Loucy (cell line): ENCODE measurements at regions not wholly inside any gene's neighbourhood (a gene's known extent, or its start where the extent isn't known, plus 50 kb on each side); places are given as distances from the start of the nearest gene placed in this dataset.

Experiments
- H2AFZ ChIP-seq: fragments of 200-600 bp; sonication (generic); 2 replicates; pipeline ENCODE4 v1.6.0; 2016; ENCODE audit warnings: antibody characterized with exemption, mild to moderate bottlenecking, low read length, moderate library complexity
- H3F3A ChIP-seq: fragments of 200-600 bp; 2 replicates; pipeline ENCODE4 v1.6.0; 2016; ENCODE audit warnings: antibody characterized with exemption, low read depth, mild to moderate bottlenecking
- H3K27me3 ChIP-seq: fragments of 200-600 bp; sonication (generic); 2 replicates; pipeline ENCODE4 v1.6.1; 2014; ENCODE audit warnings: low read length, mild to moderate bottlenecking; ENCODE audit not compliant: insufficient read depth, poor library complexity, severe bottlenecking
- H3K36me3 ChIP-seq: fragments of 200-600 bp; sonication (generic); 2 replicates; pipeline ENCODE4 v1.6.1; 2016; ENCODE audit warnings: low read length; ENCODE audit not compliant: insufficient read depth
- H3K4me1 ChIP-seq: fragments of 200-600 bp; sonication (generic); 2 replicates; pipeline ENCODE4 v1.5.1; 2014; ENCODE audit warnings: low read length, mild to moderate bottlenecking; ENCODE audit not compliant: insufficient read depth, poor library complexity, severe bottlenecking
- H3K4me2 ChIP-seq: fragments of 200-600 bp; sonication (generic); 2 replicates; pipeline ENCODE4 v1.6.0; 2014; ENCODE audit warnings: antibody characterized with exemption, low read length, low read depth, mild to moderate bottlenecking; ENCODE audit not compliant: poor library complexity, severe bottlenecking
- H3K4me3 ChIP-seq: fragments of 200-600 bp; sonication (generic); 2 replicates; pipeline ENCODE4 v1.5.1; 2014; ENCODE audit warnings: low read length, mild to moderate bottlenecking, mixed read lengths; ENCODE audit not compliant: poor library complexity, severe bottlenecking
- H3K79me2 ChIP-seq: fragments of 200-600 bp; sonication (generic); 2 replicates; pipeline ENCODE4 v1.6.1; 2014; ENCODE audit warnings: low read length; ENCODE audit not compliant: insufficient read depth
- H3K9ac ChIP-seq: fragments of 200-600 bp; sonication (generic); 2 replicates; pipeline ENCODE4 v1.6.0; 2014; ENCODE audit warnings: mild to moderate bottlenecking, low read depth, low read length, moderate library complexity; ENCODE audit not compliant: poor library complexity, severe bottlenecking
- H3K9me2 ChIP-seq: fragments of 200-600 bp; sonication (generic); replicated peaks from 2 replicates; pipeline ENCODE4 v1.6.1; 2016; ENCODE audit warnings: low read depth, low read length, mixed read lengths
- H3K9me3 ChIP-seq: fragments of 200-600 bp; sonication (generic); 2 replicates; pipeline ENCODE4 v1.6.1; 2014; ENCODE audit warnings: mild to moderate bottlenecking, antibody characterized with exemption, low read length, low read depth; ENCODE audit not compliant: insufficient read depth
- H4K20me1 ChIP-seq: fragments of 200-600 bp; sonication (generic); 2 replicates; pipeline ENCODE4 v1.6.0; 2014; ENCODE audit warnings: antibody characterized with exemption, low read length, mild to moderate bottlenecking; ENCODE audit not compliant: insufficient read depth, poor library complexity, severe bottlenecking
- CTCF ChIP-seq: fragments of 200-600 bp; sonication (generic); conservative IDR thresholded peaks from 2 replicates; pipeline ENCODE4 v1.5.1; 2014; ENCODE audit warnings: mild to moderate bottlenecking, antibody characterized with exemption, low read length
- EZH2phosphoT487 ChIP-seq: fragments of 200-600 bp; IDR thresholded peaks from 2 replicates; pipeline ENCODE4 v1.6.1; 2018; ENCODE audit warnings: antibody characterized with exemption, mild to moderate bottlenecking, moderate library complexity, borderline replicate concordance

GRCh38 chr2:217479566-217479965, 523.2 kb downstream of the TNS1 start:
- no peak for TF ChIP-seq CTCF
- H3F3A ChIP-seq = no peaks in the 10 kb centered on the region

GRCh38 chr2:217478831-217479455, 523.9 kb downstream of the TNS1 start:
- Histone ChIP-seq H3K4me2 (no peak overlapping the region), H4K20me1 (no peaks in the 10 kb centered on the region), H3K9ac (no peak overlapping the region), H2AFZ (no peak overlapping the region), H3F3A (no peaks in the 10 kb centered on the region), H3K36me3 (no peaks in the 10 kb centered on the region), H3K27me3 (no peaks in the 10 kb centered on the region), H3K9me3 (no peaks in the 10 kb centered on the region), H3K4me3 (no peak overlapping the region), H3K79me2 (no peaks in the 10 kb centered on the region), H3K4me1 (no peaks in the 10 kb centered on the region), H3K9me2 (no peaks in the 10 kb centered on the region)
- no peak for TF ChIP-seq EZH2phosphoT487
- no peak for TF ChIP-seq CTCF

More at GRCh38 chr2:217479566-217479965, 523.2 kb downstream of the TNS1 start:
- Histone ChIP-seq H3K9ac (no peak overlapping the region), H3K79me2 (no peaks in the 10 kb centered on the region), H3K9me2 (no peaks in the 10 kb centered on the region), H3K4me2 (no peak overlapping the region), H2AFZ (no peak overlapping the region), H3K9me3 (no peaks in the 10 kb centered on the region), H3K36me3 (no peaks in the 10 kb centered on the region), H3K4me3 (no peak overlapping the region), H4K20me1 (no peaks in the 10 kb centered on the region), H3K27me3 (no peaks in the 10 kb centered on the region), H3K4me1 (no peaks in the 10 kb centered on the region)

- Histone ChIP-seq H3K36me3 (no peaks in the 10 kb centered on the region), H3K4me3 (no peak overlapping the region), H3K9me3 (no peaks in the 10 kb centered on the region), H2AFZ (no peak overlapping the region), H3K4me1 (no peaks in the 10 kb centered on the region), H3K4me2 (no peak overlapping the region), H3K9me2 (no peaks in the 10 kb centered on the region), H3F3A (no peaks in the 10 kb centered on the region), H4K20me1 (no peaks in the 10 kb centered on the region), H3K9ac (no peak overlapping the region), H3K79me2 (no peaks in the 10 kb centered on the region), H3K27me3 (no peaks in the 10 kb centered on the region)
- TF ChIP-seq CTCF (peak; percentile 26; the same call in 1 of the 2 replicates), EZH2phosphoT487 (no peak)
Measured at GRCh38 chr2:217477583-217477982, 525.2 kb downstream of the TNS1 start.
